Left ventricle myocardium inferior (tissue), 1 donor: ENCODE measurements at regions not wholly inside any gene's neighbourhood (a gene's known extent, or its start where the extent isn't known, plus 50 kb on each side); places are given as distances from the start of the nearest gene placed in this dataset.

ENCODE experiments used
- DNase-seq: peaks from one replicate; pipeline ENCODE4 v3.0.0-alpha.2; 2020
- H3K27ac ChIP-seq: fragments of 200-600 bp; replicated peaks from 2 replicates; pipeline ENCODE4 v1.8.0; 2021
- H3K27me3 ChIP-seq: fragments of 200-600 bp; 2 replicates; pipeline ENCODE4 v1.8.0; 2021; ENCODE audit warnings: low read depth
- H3K36me3 ChIP-seq: fragments of 200-600 bp; 2 replicates; pipeline ENCODE4 v1.8.0; 2021
- H3K4me1 ChIP-seq: fragments of 200-600 bp; 2 replicates; pipeline ENCODE4 v1.8.0; 2021
- H3K4me3 ChIP-seq: fragments of 200-600 bp; 2 replicates; pipeline ENCODE4 v1.8.0; 2021; ENCODE audit warnings: mild to moderate bottlenecking, moderate library complexity
- H3K9me3 ChIP-seq: fragments of 200-600 bp; replicated peaks from 2 replicates; pipeline ENCODE4 v1.8.0; 2021
- CTCF ChIP-seq: fragments of 200-600 bp; IDR thresholded peaks from 2 replicates; pipeline ENCODE4 v1.8.0; 2021; ENCODE audit warnings: antibody characterized with exemption, mild to moderate bottlenecking, borderline replicate concordance
- intact Hi-C: fragments of 100-400 bp; cut with micrococcal nuclease; formaldehyde crosslinking; loops from one replicate; pipeline ENCODE4 v1.11.0; 2022
- donor health status: DM: no; HTN: yes; CAD: no; lungs with severe emphysema.

- Histone ChIP-seq H3K27me3 (no peaks in the 10 kb centered on the region), H3K9me3 (no peaks in the 10 kb centered on the region), H3K4me1 (peaks cover 56% of the 10 kb centered on the region), H3K4me3 (peak overlapping the region; percentile 29), H3K36me3 (no peaks in the 10 kb centered on the region), H3K27ac (peak overlapping the region; percentile 52)
- DNase-seq: peak; percentile 38
- no peak for TF ChIP-seq CTCF
- intact Hi-C loops: loop anchor here (10.0 kb wide), 1 partner anchor 72 kb away; no protein-coding TSS in a partner anchor
Observed at GRCh38 chr10:124152139-124153022, 59.0 kb upstream of the CHST15 start.

DNA sequence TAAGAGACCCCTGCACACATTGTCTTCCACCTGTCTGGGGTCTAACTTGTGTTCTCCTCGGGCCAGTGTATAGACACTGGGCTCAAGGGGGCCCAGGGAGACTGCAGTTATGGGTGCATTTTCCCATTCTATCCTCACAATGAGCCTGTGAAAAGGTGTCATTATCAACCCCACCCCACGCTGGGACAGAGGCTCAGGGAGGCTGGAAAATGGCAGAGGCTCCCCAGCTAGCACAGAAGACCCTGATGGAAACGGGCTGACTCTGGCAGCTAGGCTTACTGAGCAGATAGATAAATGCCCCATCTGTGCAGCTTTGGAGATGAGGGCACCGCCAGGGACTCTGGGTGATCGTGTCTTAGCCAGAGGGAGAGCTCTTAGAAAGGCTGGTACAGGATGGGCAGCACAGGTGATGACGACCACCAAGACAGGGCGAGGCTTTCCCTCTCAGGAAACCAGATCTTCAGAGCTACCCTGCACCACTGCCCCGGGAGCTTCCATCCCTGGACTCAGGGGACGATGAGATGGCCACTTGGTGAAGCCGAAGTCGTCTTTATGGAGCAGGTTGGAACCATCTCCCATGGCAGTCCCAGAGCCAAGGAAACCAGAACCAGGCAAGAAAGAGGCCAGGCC, 58.2 kb upstream of the CHST15 start:
- no peaks in the 10 kb centered on the region for H3K36me3 ChIP-seq
- TF ChIP-seq CTCF: no peak
- H3K9me3 ChIP-seq: no peaks in the 10 kb centered on the region
- DNase-seq: no peak
- H3K27me3 ChIP-seq: no peaks in the 10 kb centered on the region
- intact Hi-C loops: loop anchor here (10.0 kb wide), 1 partner anchor 73 kb away; no protein-coding TSS in a partner anchor
- H3K4me3 ChIP-seq: no peak overlapping the region
- H3K27ac ChIP-seq: no peak overlapping the region
- peaks cover 48% of the 10 kb centered on the region for H3K4me1 ChIP-seq

DNA sequence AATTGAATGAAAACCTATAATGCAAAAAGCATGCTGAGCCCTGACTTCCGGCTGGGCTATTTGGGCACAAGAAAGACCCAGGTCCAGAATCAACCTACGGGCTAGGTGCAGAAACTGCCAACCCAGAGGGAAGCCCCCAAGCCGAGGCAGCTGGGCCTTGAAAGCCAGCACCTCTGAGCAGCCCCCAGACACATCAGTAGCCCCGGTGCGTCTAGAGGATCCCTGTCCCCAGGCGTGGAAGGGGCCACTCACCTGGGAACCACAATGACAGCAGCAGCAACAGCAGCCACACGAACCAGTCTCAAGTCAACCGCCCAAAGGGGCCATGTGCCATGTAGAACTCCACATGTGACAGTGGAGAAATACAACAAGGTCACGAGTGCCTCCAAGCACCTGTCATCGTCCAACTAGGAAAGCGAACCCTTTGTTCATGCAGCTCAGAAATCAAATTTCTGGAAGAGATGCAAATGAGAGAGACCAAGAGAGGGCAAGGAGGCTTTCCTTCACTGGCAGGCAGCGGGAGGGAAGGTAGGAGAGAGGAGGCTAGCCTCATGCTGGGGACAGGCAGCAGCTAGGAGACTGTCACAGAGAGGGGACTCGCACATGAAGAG, 57.5 kb upstream of the CHST15 start:
- no peak overlapping the region for H3K27ac ChIP-seq
- no peaks in the 10 kb centered on the region for H3K9me3 ChIP-seq
- H3K4me3 ChIP-seq: no peak overlapping the region
- intact Hi-C loops: loop anchor here (10.0 kb wide), 1 partner anchor 74 kb away; no protein-coding TSS in a partner anchor
- DNase-seq: no peak
- peaks cover 41% of the 10 kb centered on the region for H3K4me1 ChIP-seq
- H3K36me3 ChIP-seq: no peaks in the 10 kb centered on the region
- no peaks in the 10 kb centered on the region for H3K27me3 ChIP-seq
- no peak for TF ChIP-seq CTCF

- Histone ChIP-seq H3K27me3 (no peaks in the 10 kb centered on the region), H3K36me3 (no peaks in the 10 kb centered on the region), H3K9me3 (no peaks in the 10 kb centered on the region), H3K27ac (peak overlapping the region; percentile 30), H3K4me1 (peaks cover 37% of the 10 kb centered on the region), H3K4me3 (no peak overlapping the region)
- intact Hi-C loops: loop anchor here (10.0 kb wide), 1 partner anchor 75 kb away; no protein-coding TSS in a partner anchor
- TF ChIP-seq CTCF: no peak
- DNase-seq: no peak
Observed at GRCh38 chr10:124150189-124150806, 56.9 kb upstream of the CHST15 start.
